ENCODE measurements at regions not wholly inside any gene's neighbourhood (a gene's known extent, or its start where the extent isn't known, plus 50 kb on each side); places are given as distances from the start of the nearest gene placed in this dataset.

DNA sequence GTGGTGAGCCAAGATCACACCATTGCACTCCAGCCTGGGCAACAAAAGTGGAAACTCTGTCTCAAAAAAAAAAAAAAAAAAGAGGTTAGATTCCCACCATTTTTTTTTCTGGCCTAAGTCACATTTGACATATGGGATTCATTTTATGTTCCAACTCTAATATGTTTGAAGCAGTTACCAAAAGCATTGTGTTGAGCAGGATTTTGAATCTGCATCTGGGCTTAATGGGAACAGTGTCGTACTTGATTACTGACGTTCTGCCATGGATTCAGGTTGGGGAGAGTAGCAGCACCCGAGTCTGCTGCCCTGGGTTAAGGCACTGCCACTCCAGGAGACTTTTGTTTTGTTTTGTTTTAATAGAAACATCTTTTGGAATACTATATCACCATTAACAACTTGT is 348.7 kb upstream of the TBL1XR1 start:
- DNase-seq: no peak

DNA sequence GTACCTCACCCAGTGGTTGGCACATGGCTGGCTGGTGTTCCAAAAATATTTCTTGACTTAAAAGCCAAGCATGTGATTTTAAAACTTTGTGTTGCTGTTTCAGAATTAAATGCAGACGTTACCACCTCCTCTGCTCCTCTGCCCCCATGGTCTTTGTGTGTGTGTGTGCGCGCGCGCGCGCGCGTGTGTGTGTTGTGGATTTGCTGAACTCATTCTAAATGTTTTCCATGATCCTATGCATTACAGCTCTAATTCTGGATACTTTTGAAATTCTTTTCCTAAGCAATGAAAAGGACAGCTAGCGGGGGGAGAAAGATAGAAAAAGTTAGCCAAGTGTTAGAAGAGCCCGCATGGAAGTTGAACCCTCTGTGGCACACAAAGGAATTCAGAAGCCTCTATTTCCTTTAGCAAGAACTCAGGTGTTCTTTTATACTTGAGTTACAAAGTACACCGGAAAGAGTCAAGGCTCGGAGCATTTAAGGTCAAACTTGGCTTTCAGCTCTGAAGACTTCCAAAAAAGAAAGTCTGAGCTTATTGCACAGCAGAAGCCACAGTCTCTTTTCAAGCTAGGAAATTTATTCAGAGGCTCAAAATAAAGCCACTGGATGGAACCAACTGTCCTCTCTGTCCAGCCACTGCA is 350.5 kb upstream of the TBL1XR1 start:
- DNase-seq: no peak

DNA sequence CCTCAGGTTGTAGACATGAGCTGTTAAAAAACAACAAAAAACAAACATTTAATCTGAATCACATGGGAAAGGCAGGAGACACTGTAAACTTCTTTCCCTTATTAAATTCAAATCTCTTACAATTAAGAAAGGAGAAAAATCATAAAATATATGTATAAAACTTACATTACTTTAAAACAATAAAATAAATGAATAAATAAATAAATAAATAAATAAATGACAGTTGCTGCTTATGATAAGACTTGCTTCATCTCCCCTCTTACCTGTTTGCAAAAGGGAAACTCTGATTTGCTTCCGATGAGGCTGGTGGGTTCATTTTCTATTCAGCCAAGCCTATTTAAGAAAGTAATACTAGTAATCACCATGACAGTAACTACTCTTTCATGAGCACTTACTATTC is 353.4 kb upstream of the TBL1XR1 start:
- DNase-seq: no peak

DNA sequence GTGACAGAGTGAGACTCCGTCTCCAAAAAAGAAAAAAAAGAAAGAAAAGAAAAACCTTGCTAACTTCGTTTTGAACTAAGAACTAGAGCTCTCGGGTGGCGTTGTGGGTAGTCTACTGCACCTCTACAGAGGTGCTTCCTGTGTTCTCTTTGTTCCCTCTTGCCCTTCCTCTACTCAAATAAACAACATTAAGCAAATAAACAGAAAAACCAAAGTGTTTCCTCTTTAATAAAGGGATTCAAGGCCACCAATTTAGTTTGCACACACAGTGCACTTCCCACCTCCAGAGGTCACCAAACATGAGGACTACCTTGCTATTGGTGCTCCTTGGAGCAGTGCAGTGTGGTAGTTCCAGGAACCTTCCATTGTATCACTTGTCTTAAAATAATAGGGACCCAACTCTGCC is 354.2 kb upstream of the TBL1XR1 start:
- no peak for DNase-seq

DNA sequence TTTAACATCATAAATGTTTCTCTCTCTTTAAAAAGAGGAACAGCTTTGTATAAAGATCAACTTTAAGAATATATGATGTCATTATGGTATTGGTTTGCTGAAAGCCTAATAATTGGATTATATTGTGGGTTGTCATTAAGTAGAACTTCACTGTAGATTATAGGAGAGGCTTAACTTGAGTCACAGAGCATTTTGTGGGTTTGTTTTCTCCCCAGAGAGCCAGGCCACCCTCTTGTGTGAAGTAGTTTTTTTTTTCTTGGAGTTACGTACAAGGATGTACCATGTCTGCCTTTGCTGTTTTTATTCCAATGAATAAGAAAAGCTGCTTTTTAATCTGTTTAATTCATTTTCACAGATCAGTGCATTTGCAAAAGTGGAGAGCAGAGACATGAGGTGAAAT is 354.8 kb upstream of the TBL1XR1 start:
- DNase-seq: no peak

DNA sequence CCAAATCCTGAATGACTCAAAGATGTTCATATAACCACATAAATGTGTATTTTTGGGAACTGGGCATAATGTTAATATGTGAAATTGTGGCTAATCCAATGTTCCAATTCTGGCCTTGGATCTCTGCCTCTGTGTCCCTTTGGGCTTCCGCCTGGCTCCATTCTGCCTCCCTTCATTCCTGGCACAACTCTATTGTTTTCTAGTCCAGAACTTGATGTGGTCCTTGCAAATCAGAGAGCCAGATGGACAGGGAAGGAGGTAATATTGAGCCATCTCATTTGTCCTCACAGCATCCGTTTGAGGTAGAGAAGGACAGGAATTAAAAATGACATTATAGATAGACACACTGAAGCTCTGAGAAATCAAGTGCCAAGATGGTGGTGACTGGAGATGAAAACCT is 355.7 kb upstream of the TBL1XR1 start:
- no peak for DNase-seq

DNA sequence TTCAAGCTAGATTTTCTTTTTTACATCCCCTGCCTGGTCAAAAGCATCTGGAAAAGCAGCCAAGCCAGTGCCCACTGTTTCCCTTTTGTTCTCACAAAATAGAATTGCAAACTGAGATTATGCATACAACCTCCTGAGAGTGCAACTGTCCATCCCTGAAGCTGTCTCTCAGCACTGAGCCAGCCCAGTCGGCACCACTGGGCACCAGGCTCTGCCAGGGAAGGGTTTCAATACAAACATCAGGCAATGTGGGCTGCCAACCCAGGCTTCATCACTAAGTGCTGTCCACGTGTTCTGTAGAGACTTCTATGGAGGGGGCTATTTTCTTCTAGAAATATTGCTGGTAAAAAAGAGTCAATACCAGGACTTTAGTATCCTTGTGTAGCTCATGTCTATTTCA is 356.3 kb upstream of the TBL1XR1 start:
- no peak for DNase-seq

DNA sequence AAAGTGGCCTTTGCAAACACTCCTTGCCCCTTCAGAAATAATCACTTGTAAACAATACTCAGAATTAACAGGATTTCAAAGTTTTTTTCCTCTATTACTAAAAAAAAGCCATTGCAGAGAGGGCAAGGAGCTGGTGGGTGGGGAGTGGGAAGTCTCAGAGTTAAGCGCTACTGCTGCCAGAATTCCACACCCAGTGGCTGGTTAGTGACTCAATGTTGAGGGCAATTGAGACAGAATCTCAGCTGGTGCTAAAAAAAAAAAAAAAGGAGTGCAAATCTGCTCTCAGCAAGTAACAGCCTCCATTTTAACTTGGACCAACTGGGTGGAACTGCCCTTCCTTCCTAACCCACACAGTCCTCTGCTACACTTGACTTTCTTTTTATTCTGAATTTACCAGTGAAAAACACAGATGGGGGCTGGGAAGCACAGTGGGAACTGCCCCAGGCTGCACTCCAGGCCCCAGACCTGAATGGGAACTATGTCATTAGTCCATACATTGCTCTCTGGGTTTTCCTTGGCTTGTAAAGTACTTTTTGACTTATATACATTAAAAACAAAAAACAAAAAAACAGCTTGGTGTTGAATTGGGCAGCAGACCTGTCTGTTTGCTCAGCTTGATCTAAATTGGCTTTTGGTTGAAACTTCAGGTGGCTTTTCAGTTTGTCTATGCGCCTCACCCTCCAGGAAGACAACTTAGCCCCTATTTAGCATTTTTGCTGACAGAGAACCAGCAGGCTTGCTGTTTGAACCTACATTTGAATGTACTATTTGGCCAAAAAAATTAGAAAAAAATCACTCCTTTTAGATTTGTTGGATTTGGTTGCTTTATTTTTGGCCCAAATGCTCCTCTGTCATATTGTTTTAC is 357.8 kb upstream of the TBL1XR1 start:
- no peak for DNase-seq

DNA sequence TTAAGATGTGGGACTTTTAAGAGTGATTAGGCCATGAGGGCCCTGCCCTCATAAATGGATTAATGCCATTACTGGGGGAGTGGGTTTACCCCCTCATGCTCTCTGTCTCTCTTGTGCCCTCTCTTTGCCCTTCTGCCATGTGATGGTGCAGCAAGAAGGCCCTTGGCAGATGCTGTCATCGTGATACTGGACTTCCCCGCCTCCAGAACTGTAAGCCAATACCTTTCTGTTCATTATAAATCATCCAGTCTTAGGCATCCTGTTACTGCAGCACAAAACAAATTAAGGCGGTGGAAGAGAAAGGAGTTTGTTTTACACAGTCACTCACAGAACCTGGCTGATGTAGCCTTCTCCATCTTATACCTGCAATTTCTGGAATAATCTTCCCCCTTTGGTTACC is 360.3 kb upstream of the TBL1XR1 start:
- peak; percentile 70 for DNase-seq

DNA sequence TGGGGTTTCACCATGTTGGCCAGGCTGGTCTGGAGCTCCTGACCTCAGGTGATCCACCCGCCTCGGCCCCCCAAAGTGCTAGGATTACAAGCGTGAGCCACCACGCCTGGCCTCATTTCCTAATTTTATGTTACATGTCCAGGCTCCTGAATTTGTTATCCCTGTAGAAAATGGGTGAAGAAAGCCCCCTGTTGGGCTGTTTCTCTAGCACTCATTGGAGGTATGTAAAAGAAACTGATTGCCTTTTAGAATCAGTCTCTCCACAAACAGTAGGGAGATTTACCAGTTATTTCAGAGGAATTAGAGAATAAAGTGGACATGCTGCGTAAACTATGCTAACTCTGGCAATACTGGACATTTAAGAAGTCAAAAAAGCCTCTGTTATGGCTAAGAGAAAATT is 364.1 kb upstream of the TBL1XR1 start:
- DNase-seq: no peak

DNA sequence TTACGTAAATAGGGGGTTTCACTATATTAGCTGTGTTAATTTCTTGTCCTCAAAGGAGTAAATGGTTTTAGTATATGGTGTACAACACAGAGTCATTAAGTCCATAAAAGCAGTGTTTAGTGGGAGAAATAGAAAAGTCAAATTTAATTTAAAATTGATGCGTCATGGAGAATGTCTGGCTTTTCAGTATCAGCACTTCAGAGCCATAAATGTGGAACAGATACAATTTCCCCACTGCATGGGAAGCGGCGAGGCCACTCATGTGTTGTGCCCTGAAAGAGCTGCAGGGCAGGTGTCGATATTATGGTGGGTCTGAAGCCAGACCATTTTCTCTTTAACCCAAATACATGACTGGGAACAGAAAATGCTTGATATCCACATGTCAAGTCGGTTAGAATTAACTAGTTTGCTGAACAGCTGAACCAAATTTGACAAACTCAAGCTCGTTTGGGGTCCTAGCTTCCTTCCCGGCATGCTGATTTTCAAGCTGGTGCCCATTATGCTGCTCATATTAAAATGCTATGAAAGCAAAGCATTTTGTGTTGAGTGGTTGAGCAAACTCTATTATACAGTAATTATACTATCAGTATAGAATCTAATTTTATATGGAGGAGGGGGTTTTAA is 364.6 kb upstream of the TBL1XR1 start:
- DNase-seq: no peak

DNA sequence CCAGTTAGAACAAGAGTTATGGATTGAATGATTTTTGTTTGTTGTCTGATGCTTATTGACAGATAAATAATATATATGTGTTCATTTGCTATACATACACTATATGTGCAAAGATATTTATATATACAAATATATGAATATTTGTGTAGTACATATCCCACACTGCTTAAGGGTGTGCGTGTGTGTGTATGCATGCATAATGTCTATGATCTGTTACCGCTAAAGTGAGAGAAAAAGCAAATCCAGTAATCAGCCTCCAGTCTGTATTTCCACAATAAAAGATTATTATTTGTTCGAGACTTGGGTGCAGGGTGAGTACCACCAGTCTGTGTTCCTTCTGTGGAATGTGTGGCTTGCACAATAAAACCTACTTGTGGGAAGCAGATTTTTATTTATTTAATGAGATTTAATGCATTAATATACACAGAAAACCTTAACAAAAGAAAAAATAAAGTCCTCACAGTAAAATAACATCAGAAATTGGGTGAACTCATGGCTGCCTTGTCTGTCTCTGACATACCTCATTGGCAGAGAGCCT is 366.0 kb upstream of the TBL1XR1 start:
- DNase-seq: no peak

DNA sequence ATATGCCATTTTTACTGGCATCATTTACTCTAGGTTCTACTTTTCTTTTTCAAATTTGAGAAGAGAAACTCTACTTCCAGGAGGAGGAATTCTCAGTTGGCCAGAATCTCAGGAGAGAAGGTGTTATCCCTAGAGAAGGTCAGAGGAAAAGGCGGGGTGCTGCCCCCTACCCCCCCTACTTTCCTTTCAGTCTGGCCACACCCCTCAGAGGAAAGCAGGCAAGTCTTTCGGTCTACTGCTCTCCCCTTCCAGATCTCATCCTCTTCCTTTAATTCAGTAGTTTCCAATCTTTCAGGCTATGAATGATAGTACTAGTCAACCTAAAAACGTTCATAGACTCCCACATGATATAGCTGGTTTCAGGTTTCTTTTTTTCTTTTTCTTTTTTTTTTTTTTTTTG is 366.5 kb upstream of the TBL1XR1 start:
- peak; percentile 6 for DNase-seq

DNA sequence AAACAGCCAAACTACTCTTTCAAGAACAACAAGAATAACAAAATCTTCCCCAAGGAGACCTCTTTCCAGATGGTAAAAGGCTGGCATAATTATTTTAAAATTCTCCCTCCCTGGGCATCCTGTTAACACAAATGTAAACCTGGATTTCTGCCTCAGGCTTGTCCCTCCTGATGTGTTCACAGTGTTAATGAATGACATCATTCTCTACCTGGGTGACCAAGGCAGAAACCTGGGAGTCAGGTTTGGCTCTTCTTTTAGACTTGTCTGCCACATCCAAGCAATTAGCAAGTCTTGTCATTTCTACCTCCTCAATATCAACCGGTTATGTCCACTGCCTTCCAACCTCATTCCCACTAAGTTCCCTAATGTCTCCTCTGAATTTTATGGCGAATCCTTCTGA is 368.7 kb upstream of the TBL1XR1 start:
- DNase-seq: no peak

DNA sequence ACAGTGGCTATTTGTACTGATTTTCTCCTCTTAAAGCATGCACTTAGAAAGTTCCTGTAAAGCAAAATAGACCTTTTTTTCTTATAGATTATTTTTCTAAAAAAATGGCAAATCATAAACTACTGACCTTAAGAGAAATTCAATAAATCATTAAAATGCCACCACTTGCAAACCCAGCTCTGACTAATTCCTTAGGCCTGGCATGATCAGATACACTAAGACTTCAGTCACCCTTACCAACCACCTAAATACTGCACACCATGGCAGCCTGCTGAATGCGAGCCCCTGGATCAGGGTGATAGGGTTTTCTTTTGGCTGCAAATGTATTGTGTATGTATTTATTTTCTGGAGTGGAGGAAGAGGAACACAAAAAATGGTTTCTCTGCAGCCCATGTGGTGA is 370.6 kb upstream of the TBL1XR1 start:
- no peak for DNase-seq

DNA sequence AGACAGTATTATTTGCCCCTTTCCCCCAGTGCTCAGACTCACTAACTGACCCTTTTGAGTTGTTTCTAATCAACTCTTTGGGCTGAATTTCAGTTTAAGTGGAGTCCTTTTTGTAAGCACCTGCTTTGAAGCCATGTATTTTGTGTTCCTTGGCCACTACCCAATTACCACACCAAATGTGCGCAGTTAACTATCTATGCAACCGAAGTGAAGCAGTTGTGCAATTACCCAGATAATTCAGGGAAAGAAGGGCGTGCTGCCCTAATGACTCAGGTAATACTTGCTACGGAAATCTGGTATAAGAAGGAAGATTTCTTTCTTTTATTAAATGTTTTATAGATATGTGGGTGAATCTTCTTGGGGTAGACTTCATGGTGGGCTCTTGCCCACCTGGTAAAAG is 371.9 kb upstream of the TBL1XR1 start:
- no peak for DNase-seq

DNA sequence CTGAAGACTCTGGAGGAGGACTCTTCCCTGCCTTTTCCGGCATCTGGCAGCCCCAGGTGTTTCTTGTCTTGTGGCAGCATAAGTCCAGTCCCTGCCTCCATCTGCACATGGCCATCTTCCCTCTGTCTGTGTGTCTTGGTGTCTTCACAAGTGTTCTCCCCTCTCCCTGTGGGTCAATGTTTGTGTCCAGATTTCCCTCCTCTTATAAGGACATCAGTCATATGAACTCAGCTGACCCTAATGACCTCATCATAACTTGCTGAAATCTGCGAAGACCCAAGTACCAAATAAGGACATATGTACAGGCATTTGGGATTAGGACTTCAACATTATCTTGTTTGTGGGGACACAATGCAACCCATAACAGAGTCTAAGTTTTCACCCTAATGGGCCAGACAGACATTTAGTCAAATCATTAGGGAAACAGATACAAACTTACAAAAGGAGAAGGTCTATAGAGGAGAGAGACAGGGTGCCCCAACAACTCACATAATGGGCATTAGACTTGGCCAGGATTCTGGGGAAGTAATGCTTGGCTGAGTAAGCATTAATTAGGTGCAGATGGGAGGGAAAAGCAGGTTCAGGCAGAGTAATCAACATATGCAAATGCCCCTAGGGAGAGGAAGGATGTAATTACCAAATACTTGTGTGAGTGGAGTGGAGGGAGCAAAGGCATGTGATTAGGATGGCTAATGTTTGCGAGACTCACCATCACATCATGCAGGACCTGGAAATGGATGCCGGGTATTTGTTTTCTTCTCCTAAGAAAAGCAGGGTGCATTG is 372.8 kb upstream of the TBL1XR1 start:
- DNase-seq: peak; percentile 82

DNA sequence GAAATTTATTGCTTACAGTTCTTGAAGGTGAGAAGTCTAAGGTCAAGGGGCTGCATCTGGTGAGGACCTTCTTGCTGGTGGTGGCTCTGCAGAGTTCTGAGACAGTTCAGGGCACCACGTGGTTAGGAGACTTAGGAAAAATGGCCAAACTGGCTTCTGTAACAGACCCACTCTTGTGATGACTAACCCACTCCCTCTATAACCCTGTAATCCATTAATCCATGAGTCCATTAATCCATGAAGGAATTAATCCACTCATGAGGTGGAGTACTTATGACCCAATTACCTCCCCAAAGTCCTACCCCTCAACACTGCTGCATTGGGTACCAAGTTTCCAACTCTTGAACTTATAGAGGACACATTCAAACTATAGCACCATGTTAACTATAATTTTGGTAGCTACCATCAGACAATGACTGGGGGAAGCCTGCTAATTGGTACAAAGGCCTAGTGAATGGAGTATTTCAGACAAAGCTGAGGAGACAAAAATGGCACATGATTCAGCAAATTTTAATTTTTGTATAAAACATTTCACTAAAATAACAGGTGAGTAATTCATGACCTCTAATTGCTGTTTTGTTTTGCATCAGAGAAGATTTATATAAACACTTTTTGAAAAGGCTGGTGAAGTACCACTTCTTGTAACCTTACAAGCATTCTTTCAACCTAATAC is 374.1 kb upstream of the TBL1XR1 start:
- no peak for DNase-seq

DNA sequence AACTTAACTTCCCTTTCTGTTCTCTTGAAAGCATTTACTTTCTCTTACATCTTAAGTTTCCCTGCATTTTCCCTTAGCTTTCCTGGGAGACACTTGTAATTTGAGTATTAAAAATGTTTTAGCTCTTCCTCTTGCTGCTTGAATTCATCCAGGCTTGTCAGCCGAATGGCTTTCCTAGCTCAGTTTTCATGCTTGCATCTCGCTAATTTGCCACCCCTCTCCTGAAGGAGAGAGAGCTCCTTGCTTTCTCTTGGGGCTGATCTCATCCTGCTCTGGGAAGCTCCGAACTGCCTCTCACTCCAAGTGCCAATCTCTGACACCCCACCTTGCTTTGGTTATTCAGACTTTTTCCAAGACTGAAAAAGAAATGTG is 374.6 kb upstream of the TBL1XR1 start:
- peak; percentile 31 for DNase-seq

DNA sequence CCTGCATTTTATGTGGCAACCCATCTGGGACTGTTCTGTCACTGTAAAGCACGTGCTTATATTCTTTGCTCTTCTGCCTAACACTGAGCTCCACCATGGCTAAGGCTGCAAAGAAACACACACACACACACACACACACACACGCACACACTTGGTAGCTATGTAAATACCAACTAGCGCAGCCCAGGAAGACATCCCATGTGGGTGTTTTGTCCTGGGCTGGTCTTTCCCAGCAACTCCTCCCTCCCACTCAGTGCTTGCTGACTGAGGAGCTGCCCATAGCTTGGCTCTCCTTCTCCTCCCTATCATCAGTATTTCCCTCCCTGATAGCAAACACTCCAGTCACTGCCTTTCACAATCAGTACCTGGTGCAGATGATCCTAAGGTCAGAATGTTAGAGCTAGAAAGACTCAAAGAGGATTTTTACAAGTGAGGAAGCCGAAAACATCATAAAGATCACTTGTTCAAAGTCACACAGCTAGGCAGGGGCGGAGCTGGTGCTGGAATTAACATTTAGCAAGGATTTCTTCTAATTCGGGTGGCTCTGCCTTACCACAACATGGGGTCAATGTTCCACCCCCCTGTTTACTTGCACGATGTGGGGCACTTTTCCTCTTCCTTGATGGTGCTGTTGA is 377.1 kb upstream of the TBL1XR1 start:
- DNase-seq: no peak

DNA sequence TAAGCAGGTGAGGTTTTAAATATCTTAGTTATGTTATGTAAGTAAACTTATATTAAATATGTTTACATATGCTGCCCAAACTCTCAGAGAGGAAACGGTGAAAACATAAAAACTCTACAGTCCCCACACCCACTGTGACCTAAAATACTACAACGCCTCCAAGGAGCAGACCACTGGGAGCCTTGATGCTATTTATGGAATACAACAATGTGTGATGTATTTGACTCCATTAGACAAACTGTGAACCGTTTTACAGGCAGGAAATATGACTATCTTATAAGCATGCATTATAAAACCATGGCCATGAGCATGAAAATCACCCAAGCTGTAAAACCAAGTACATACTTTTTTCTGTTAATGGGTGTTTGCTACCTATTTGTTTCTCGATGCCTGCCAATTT is 379.5 kb upstream of the TBL1XR1 start:
- DNase-seq: no peak

DNA sequence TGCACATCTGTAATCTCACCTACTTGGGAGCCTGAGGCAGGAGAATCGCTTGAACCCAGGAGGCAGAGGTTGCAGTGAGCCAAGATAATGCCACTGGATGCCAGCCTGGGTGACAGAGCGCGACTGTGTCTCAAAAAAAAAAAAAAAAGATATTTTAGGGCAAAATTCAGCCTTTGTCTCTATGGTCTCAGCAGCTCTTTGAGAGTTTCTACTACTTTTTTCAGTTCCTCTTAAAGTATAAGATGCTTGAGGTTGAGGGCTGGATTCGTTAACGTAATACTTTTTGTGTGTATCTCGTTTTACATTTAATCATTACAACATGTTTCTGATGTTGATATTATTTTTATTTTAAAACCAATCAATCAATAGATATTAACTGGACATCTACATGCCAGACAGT is 381.2 kb upstream of the TBL1XR1 start:
- no peak for DNase-seq
